B cell (primary cell): ENCODE measurements at regions not wholly inside any gene's neighbourhood (a gene's known extent, or its start where the extent isn't known, plus 50 kb on each side); places are given as distances from the start of the nearest gene placed in this dataset.

Experiments
- ATAC-seq: fragments of 200-7000 bp; cut with Tn5 transposase; one replicate; pipeline ENCODE4 v1.10.0; 2021; ENCODE audit warnings: low read depth, mild to moderate bottlenecking, moderate number of reproducible peaks, moderate library complexity
- CTCF ChIA-PET: fragments of 350-600 bp; sonication (Branson Sonifier 250); formaldehyde crosslinking; loops from one replicate; lab custom pipeline; 2021; ENCODE audit warnings: antibody characterized with exemption, inconsistent platforms; lab: Charles Lee
- POLR2A ChIA-PET: fragments of 350-600 bp; sonication (Branson Sonifier 250); formaldehyde crosslinking; loops from one replicate; lab custom pipeline; 2021; ENCODE audit warnings: antibody characterized with exemption; lab: Charles Lee
- DNase-seq: peaks from one replicate; pipeline ENCODE4 v3.0.0; 2013
- H2AFZ ChIP-seq: 2 replicates; pipeline ENCODE4 v1.6.1; 2012; ENCODE audit warnings: mild to moderate bottlenecking, low read depth, low read length; ENCODE audit not compliant: insufficient read depth, poor library complexity, severe bottlenecking
- H3K27ac ChIP-seq, 2 donors: 1 replicate in 1 of 2; 2 replicates in 1 of 2; pipeline ENCODE4 v1.5.1; 2012 to 2013; ENCODE audit warnings: low read length in 2 of 2, mild to moderate bottlenecking in 2 of 2, moderate library complexity in 1 of 2
- H3K27me3 ChIP-seq, 4 experiments: fragments of 200-600 bp in 1 of 4; sonication (generic) in 1 of 4; replicated peaks in 1 of 4; 1 replicate in 2 of 4; 2 replicates in 2 of 4; pipeline versions ENCODE4 v1.6.1 to v1.7.0; 2013 to 2016; ENCODE audit warnings: low read length in 3 of 4, mild to moderate bottlenecking in 2 of 4, mixed read lengths in 1 of 4, moderate library complexity in 1 of 4; ENCODE audit not compliant: insufficient read depth in 4 of 4, control insufficient read depth in 3 of 4; ENCODE audit errors: control extremely low read depth in 1 of 4
- H3K36me3 ChIP-seq, 2 experiments: replicated peaks in 1 of 2; 1 replicate in 1 of 2; 2 replicates in 1 of 2; pipeline versions ENCODE4 v1.6.1 to v1.7.1; 2013; ENCODE audit warnings: low read length in 1 of 2; ENCODE audit not compliant: insufficient read depth in 2 of 2, control insufficient read depth in 1 of 2; ENCODE audit errors: control extremely low read depth in 1 of 2, extremely low read depth in 1 of 2
- H3K4me1 ChIP-seq, 2 donors: fragments of 200-600 bp in 1 of 2; sonication (generic) in 1 of 2; 1 replicate in 1 of 2; 2 replicates in 1 of 2; pipeline versions ENCODE4 v1.5.1 to v1.6.1; 2013 to 2017; ENCODE audit warnings: low read length in 2 of 2; ENCODE audit not compliant: control insufficient read depth in 2 of 2, insufficient read depth in 2 of 2
- H3K4me2 ChIP-seq: replicated peaks from 2 replicates; pipeline ENCODE3; 2012; ENCODE audit warnings: mild to moderate bottlenecking, low read depth, low read length; ENCODE audit not compliant: poor library complexity, severe bottlenecking
- H3K4me3 ChIP-seq, 5 experiments: fragments of 200-600 bp in 1 of 5; sonication (generic) in 1 of 5; 1 replicate in 3 of 5; 2 replicates in 2 of 5; pipeline versions ENCODE4 v1.5.1 to v1.7.0; 2011 to 2016; ENCODE audit warnings: low read length in 4 of 5, mild to moderate bottlenecking in 4 of 5, low read depth in 2 of 5, control low read depth in 1 of 5, moderate library complexity in 1 of 5; ENCODE audit not compliant: insufficient read depth in 1 of 5; ENCODE audit errors: control extremely low read depth in 1 of 5, extremely low read depth in 1 of 5
- H3K79me2 ChIP-seq: fragments of 200-600 bp; sonication (generic); one replicate; pipeline ENCODE4 v1.6.0; 2016; ENCODE audit warnings: low read length; ENCODE audit not compliant: control insufficient read depth, insufficient read depth
- H3K9ac ChIP-seq: fragments of 200-600 bp; sonication (generic); 2 replicates; pipeline ENCODE4 v1.6.1; 2017; ENCODE audit warnings: mild to moderate bottlenecking, low read length, moderate library complexity
- H3K9me3 ChIP-seq, 3 donors: one replicate each; pipeline versions ENCODE4 v1.6.1 to v1.7.1; 2013; ENCODE audit warnings: low read length in 2 of 3; ENCODE audit not compliant: control insufficient read depth in 2 of 3, insufficient read depth in 1 of 3; ENCODE audit errors: control extremely low read depth in 1 of 3
- H4K20me1 ChIP-seq: 2 replicates; pipeline ENCODE4 v1.6.0; 2012; ENCODE audit warnings: mild to moderate bottlenecking, low read length; ENCODE audit not compliant: insufficient read depth, control insufficient read depth, poor library complexity, severe bottlenecking
- H3K27ac Mint-ChIP-seq: one replicate; pipeline ENCODE4 v1.8.0; 2021; ENCODE audit warnings: mixed read lengths
- H3K27me3 Mint-ChIP-seq: one replicate; pipeline ENCODE4 v1.8.0; 2021; ENCODE audit warnings: mixed read lengths
- H3K4me1 Mint-ChIP-seq: one replicate; pipeline ENCODE4 v1.8.0; 2021; ENCODE audit warnings: mixed read lengths
- H3K4me3 Mint-ChIP-seq: one replicate; pipeline ENCODE4 v1.8.0; 2021; ENCODE audit warnings: mixed read lengths
- H3K9me3 Mint-ChIP-seq: one replicate; pipeline ENCODE4 v1.8.0; 2022; ENCODE audit warnings: mixed read lengths; ENCODE audit not compliant: insufficient read depth
- CTCF ChIP-seq: fragments of 200-600 bp; IDR thresholded peaks from one replicate; pipeline ENCODE4 v1.8.0; 2022; ENCODE audit warnings: antibody characterized with exemption, mild to moderate bottlenecking
- EZH2 ChIP-seq: IDR thresholded peaks from 2 replicates; pipeline ENCODE4 v1.6.1; 2012; ENCODE audit warnings: borderline replicate concordance, low read depth, mild to moderate bottlenecking, moderate library complexity, low read length; ENCODE audit not compliant: insufficient read depth, poor library complexity, severe bottlenecking
- WGBS: methylation state at CpG from one replicate; pipeline ENCODE4 v1.1.5; 2013; ENCODE audit warnings: missing lambda C conversion rate; ENCODE audit not compliant: insufficient coverage; 5-methylcytosine and 5-hydroxymethylcytosine counted together
- intact Hi-C: fragments of 100-400 bp; cut with micrococcal nuclease; formaldehyde crosslinking; loops from one replicate; pipeline ENCODE4 v1.10.0; 2022

- no peak for ATAC-seq
- CTCF ChIA-PET: no interaction called here
Observed at GRCh38 chr17:27991462-27991993, 50.9 kb upstream of the NLK start.

More at GRCh38 chr17:27991462-27991993, 50.9 kb upstream of the NLK start:
- no peak overlapping the region for H3K4me3 ChIP-seq
- Mint-ChIP-seq H3K4me3 (no peak overlapping the region), H3K4me1 (no peaks in the 10 kb centered on the region), H3K9me3 (no peaks in the 10 kb centered on the region), H3K27me3 (peaks cover 17% of the 10 kb centered on the region), H3K27ac (no peak overlapping the region)
- H3K27me3 ChIP-seq: peaks cover 0 to 16% (median 7%) of the 10 kb centered on the region in 4 experiments
- no peak overlapping the region for H3K27ac ChIP-seq
- H2AFZ ChIP-seq: no peak overlapping the region
- H3K4me1 ChIP-seq: no peaks in the 10 kb centered on the region
- no CpG with 5 or more reads among the region's 1 CpG for WGBS
- POLR2A ChIA-PET: no interaction called here
- H3K79me2 ChIP-seq: no peaks in the 10 kb centered on the region
- H3K4me2 ChIP-seq: no peak overlapping the region
- no peaks in the 10 kb centered on the region for H4K20me1 ChIP-seq
- no peak for TF ChIP-seq CTCF
- TF ChIP-seq EZH2: no peak
- H3K9me3 ChIP-seq: no peaks in the 10 kb centered on the region
- intact Hi-C loops: no loop called here
- H3K9ac ChIP-seq: no peak overlapping the region
- DNase-seq: no peak
- H3K36me3 ChIP-seq: no peaks in the 10 kb centered on the region
